GM23248 (cell line): ENCODE measurements at regions not wholly inside any gene's neighbourhood (a gene's known extent, or its start where the extent isn't known, plus 50 kb on each side); places are given as distances from the start of the nearest gene placed in this dataset.

ENCODE experiments used
- EZH2 ChIP-seq: fragments of 200-600 bp; sonication (generic); IDR thresholded peaks from 2 replicates; pipeline ENCODE4 v1.6.1; 2018; ENCODE audit warnings: antibody characterized with exemption, mild to moderate bottlenecking; ENCODE audit not compliant: insufficient read depth, poor library complexity, severe bottlenecking
- EZH2phosphoT487 ChIP-seq: fragments of 200-600 bp; sonication (generic); IDR thresholded peaks from 2 replicates; pipeline ENCODE4 v1.6.1; 2018; ENCODE audit warnings: antibody characterized with exemption, moderate library complexity, mild to moderate bottlenecking, low read depth; ENCODE audit not compliant: insufficient read depth

GRCh38 chr7:22051886-22052673 lies 106.4 kb upstream of the CDCA7L start:
- no peak for TF ChIP-seq EZH2
- no peak for TF ChIP-seq EZH2phosphoT487
